ENCODE measurements at regions not wholly inside any gene's neighbourhood (a gene's known extent, or its start where the extent isn't known, plus 50 kb on each side); places are given as distances from the start of the nearest gene placed in this dataset.

DNA sequence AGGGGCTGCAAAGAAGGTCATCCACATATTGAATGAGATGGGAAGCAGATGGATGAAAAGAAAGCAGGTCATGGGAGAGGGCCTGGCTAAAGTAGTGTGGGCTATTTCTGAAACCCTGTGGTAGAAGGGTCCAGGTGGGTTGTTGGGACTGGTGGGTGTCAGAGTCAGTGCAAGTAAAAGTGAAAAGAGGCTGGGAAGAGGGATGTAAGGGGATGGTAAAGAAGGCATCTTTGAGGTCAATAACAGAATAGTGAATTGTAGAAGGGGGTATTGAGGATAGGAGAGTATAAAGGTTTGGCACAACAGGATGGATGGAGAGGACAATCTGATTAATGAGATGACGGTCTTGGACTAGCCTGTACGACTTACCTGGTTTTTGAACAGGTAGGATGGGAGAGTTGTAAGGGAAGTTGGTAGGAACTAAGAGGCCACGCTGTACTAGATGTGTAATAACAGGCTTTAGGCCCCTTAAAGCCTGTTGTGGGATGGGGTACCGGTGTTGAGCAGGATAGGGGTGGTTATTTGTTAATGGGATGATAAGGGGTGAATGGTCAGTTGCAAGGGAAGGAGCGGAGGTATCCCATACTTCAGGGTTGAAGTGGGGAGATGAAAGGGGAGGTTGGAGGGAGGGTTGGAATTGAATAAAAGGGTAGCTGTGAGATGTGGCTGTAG is 748.9 kb upstream of the ADGRB3 start:
- DNase-seq: no peak
- H3K36me3 ChIP-seq: no peaks in the 10 kb centered on the region
- peaks cover 22% of the 10 kb centered on the region for H3K9me3 ChIP-seq (replicated peaks)
- intact Hi-C loops (cut with micrococcal nuclease): no loop called here
- no peak overlapping the region for H3K4me3 ChIP-seq
- H3K4me1 ChIP-seq: no peaks in the 10 kb centered on the region
- no peaks in the 10 kb centered on the region for H3K27me3 ChIP-seq (ENCODE audit: low read depth)
- no peak overlapping the region for H3K27ac ChIP-seq (replicated peaks)
- TF ChIP-seq, protein P1, sequence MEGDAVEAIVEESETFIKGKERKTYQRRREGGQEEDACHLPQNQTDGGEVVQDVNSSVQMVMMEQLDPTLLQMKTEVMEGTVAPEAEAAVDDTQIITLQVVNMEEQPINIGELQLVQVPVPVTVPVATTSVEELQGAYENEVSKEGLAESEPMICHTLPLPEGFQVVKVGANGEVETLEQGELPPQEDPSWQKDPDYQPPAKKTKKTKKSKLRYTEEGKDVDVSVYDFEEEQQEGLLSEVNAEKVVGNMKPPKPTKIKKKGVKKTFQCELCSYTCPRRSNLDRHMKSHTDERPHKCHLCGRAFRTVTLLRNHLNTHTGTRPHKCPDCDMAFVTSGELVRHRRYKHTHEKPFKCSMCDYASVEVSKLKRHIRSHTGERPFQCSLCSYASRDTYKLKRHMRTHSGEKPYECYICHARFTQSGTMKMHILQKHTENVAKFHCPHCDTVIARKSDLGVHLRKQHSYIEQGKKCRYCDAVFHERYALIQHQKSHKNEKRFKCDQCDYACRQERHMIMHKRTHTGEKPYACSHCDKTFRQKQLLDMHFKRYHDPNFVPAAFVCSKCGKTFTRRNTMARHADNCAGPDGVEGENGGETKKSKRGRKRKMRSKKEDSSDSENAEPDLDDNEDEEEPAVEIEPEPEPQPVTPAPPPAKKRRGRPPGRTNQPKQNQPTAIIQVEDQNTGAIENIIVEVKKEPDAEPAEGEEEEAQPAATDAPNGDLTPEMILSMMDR (IDR thresholded peaks at IDR 0.05; ENCODE audit: borderline replicate concordance): no peak

DNA sequence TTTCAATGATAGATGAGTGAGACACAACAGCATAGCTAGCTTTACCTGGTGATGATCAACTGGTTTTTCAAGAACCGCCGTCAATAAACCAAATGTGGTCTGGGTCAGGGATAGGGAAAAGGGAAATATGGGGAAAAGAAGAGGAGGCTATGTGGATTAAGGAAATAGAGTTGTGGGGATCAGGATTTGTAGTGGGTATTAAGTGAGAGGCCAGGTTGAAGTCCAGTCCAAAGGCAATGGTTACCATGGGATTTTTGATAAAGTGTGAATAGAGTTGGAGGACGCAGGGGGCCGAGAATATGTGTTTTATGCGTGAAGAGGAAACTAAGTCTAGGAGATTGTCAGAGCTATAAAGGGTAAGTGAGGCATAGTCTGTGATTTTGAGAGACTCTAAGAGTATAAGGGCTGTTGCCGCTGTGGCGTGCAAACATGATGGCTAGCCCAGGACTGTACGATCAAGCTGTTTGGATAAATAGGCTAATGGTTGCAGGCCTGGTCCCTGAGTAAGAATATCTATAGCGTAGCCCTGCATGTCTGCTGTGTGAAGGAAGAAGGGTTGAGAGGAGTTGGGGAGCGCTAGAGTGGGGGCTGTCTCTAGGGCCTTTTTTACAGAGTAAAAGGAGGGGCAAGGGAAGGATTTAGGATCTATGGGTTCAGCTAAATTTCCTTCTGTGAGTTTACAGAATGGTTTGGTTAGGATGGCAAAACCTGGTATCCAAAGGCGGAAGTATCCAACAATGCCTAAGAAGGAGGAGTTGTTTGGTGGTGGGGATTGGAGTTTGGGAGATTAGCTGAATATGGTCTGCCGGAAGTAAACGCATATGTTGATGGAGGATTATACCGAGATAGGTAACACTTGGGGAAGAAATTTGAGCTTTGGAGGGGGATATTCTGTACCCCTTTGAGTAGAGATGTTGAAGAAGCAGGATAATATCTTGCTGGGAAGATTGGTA is 749.7 kb upstream of the ADGRB3 start:
- H3K27ac ChIP-seq (replicated peaks): no peak overlapping the region
- H3K27me3 ChIP-seq (ENCODE audit: low read depth): no peaks in the 10 kb centered on the region
- H3K9me3 ChIP-seq (replicated peaks): peaks cover 22% of the 10 kb centered on the region
- H3K36me3 ChIP-seq: no peaks in the 10 kb centered on the region
- intact Hi-C loops (cut with micrococcal nuclease): no loop called here
- H3K4me1 ChIP-seq: no peaks in the 10 kb centered on the region
- no peak for DNase-seq
- H3K4me3 ChIP-seq: no peak overlapping the region
- TF ChIP-seq, protein P1 (IDR thresholded peaks at IDR 0.05; ENCODE audit: borderline replicate concordance): no peak

DNA sequence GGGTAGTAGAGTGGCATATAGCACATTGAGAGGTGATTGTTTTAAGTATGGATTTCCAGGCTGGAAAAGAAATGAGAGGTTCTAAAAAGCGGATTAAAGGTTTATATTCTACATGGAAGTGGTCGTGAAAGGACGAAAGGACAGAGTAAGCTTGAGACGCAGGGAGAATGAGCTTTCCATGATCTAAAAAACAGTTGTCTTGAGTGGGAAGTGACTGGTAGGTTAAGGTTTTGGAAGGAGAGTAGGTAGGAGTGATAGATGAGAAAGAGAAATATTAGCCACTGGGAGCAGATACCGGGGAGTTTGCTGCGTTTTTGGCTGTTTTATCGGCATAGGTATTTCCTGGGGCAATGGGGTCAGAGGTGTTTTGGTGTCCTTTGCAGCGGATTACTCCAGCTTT is 750.6 kb upstream of the ADGRB3 start:
- DNase-seq: no peak
- Histone ChIP-seq H3K4me3 (no peak overlapping the region), H3K27me3 (ENCODE audit: low read depth) (no peaks in the 10 kb centered on the region), H3K4me1 (no peaks in the 10 kb centered on the region), H3K9me3 (replicated peaks) (peaks cover 24% of the 10 kb centered on the region), H3K36me3 (no peaks in the 10 kb centered on the region), H3K27ac (replicated peaks) (no peak overlapping the region)
- TF ChIP-seq, protein P1 (IDR thresholded peaks at IDR 0.05; ENCODE audit: borderline replicate concordance): no peak
- intact Hi-C loops (cut with micrococcal nuclease): no loop called here

DNA sequence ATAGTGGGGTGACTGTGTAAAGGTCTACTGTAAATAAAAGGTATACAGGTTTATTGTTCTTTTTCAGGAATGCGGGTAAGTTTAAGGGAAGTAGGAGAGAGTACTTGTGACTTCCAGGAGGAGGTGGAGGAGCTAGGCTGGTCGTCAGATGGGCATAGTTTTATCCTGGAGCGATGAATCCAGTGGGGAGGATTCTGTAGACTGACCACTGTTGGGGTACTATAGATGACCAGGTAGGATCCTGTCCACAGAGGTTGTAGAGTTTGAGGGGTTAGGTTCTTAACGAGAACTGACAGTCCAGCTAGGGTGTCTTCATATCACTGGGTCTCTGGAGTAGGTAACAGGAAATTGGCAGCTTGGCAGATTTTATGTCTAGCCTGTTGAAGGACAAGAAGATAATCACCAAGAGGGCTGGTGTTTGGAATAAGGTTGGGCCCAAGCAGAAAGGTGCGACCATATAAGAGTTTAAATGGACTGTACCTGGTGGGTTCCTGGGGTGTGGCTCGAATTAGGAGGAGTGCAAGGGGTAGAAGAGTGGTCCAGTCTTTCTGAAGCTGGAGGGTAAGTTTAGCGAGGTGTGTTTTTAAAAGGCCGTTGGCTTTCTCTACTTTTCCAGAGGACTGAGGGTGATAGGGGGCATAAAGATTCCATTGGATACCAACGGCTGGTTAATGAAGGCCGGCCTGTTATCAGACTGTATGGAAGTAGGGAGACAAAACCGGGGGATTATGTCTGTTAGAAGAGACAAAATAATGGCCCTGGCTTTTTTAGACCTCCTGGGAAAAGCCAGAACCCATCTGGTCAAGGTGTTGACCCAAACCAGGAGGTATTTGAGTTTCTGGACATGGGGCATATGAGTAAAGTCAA is 751.3 kb upstream of the ADGRB3 start:
- peaks cover 32% of the 10 kb centered on the region for H3K9me3 ChIP-seq (replicated peaks)
- H3K36me3 ChIP-seq: no peaks in the 10 kb centered on the region
- intact Hi-C loops (cut with micrococcal nuclease): no loop called here
- H3K4me3 ChIP-seq: no peak overlapping the region
- no peaks in the 10 kb centered on the region for H3K4me1 ChIP-seq
- H3K27ac ChIP-seq (replicated peaks): no peak overlapping the region
- no peaks in the 10 kb centered on the region for H3K27me3 ChIP-seq (ENCODE audit: low read depth)
- no peak for DNase-seq
- TF ChIP-seq, protein P1 (IDR thresholded peaks at IDR 0.05; ENCODE audit: borderline replicate concordance): no peak

Data from left ventricle myocardium inferior (tissue), 1 donor.